ENCODE measurements at regions not wholly inside any gene's neighbourhood (a gene's known extent, or its start where the extent isn't known, plus 50 kb on each side); places are given as distances from the start of the nearest gene placed in this dataset.

- H3K9ac ChIP-seq (ENCODE audit: low read length): no peak overlapping the region
- H3K4me2 ChIP-seq (ENCODE audit: low read depth, low read length): no peak overlapping the region
- no peaks in the 10 kb centered on the region for H3K4me1 ChIP-seq (ENCODE audit: low read length)
- DNase-seq: no peak
- H3K9me3 ChIP-seq (replicated peaks; ENCODE audit: insufficient read depth, low read length): no peaks in the 10 kb centered on the region
- H3K27ac ChIP-seq (ENCODE audit: low read length): no peak overlapping the region
- H3F3A ChIP-seq (ENCODE audit: insufficient read depth, low read length): no peaks in the 10 kb centered on the region
- H3K9me2 ChIP-seq (replicated peaks; ENCODE audit: insufficient read depth, low read length): no peaks in the 10 kb centered on the region
- TF ChIP-seq CTCF (IDR thresholded peaks at IDR 0.05; ENCODE audit: low read length) (no peak), EZH2phosphoT487 (IDR thresholded peaks at IDR 0.05; ENCODE audit: low read length) (no peak), EZH2 (optimal IDR thresholded peaks at IDR 0.05; ENCODE audit: low read depth, low read length) (no peak)
- no peak overlapping the region for H2AFZ ChIP-seq (ENCODE audit: low read length)
- no peaks in the 10 kb centered on the region for H3K79me2 ChIP-seq (ENCODE audit: low read length)
- H3K4me3 ChIP-seq (ENCODE audit: low read length): no peak overlapping the region
- no peaks in the 10 kb centered on the region for H3K36me3 ChIP-seq (replicated peaks; ENCODE audit: insufficient read depth, low read length)
- no peaks in the 10 kb centered on the region for H3K27me3 ChIP-seq (replicated peaks; ENCODE audit: insufficient read depth, low read length)
- no peaks in the 10 kb centered on the region for H4K20me1 ChIP-seq (ENCODE audit: insufficient read depth, low read length)
Observed at GRCh38 chr15:39108021-39108420, 472.9 kb upstream of the THBS1 start.

- no peaks in the 10 kb centered on the region for H4K20me1 ChIP-seq (ENCODE audit: insufficient read depth, low read length)
- DNase-seq: no peak
- no peak overlapping the region for H2AFZ ChIP-seq (ENCODE audit: low read length)
- H3K9me3 ChIP-seq (replicated peaks; ENCODE audit: insufficient read depth, low read length): no peaks in the 10 kb centered on the region
- H3K9me2 ChIP-seq (replicated peaks; ENCODE audit: insufficient read depth, low read length): no peaks in the 10 kb centered on the region
- TF ChIP-seq EZH2 (optimal IDR thresholded peaks at IDR 0.05; ENCODE audit: low read depth, low read length) (no peak), CTCF (IDR thresholded peaks at IDR 0.05; ENCODE audit: low read length) (no peak), EZH2phosphoT487 (IDR thresholded peaks at IDR 0.05; ENCODE audit: low read length) (no peak)
- no peaks in the 10 kb centered on the region for H3F3A ChIP-seq (ENCODE audit: insufficient read depth, low read length)
- no peaks in the 10 kb centered on the region for H3K4me1 ChIP-seq (ENCODE audit: low read length)
- H3K4me3 ChIP-seq (ENCODE audit: low read length): no peak overlapping the region
- no peak overlapping the region for H3K9ac ChIP-seq (ENCODE audit: low read length)
- no peaks in the 10 kb centered on the region for H3K36me3 ChIP-seq (replicated peaks; ENCODE audit: insufficient read depth, low read length)
- H3K79me2 ChIP-seq (ENCODE audit: low read length): no peaks in the 10 kb centered on the region
- H3K27me3 ChIP-seq (replicated peaks; ENCODE audit: insufficient read depth, low read length): no peaks in the 10 kb centered on the region
- no peak overlapping the region for H3K27ac ChIP-seq (ENCODE audit: low read length)
- no peak overlapping the region for H3K4me2 ChIP-seq (ENCODE audit: low read depth, low read length)
Observed at GRCh38 chr15:39110336-39110735, 470.5 kb upstream of the THBS1 start.

DNA sequence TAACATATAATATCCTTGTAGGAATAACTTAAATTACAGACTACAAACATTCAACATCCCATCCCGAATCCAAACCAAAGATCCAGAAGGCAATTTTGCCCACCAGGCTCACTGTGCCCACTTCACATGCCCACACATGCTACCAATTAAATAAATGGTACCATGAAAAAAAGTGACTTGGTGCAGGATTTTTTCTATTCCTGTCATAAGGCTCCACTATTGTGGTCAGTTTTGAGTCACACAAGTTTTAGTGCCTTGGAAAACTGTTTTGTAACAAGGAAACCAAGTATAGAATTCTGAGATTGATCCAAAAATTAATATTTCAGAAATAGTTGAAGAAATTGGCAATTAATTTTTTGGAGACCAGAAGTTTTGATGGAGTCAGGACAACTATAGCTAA, 470.1 kb upstream of the THBS1 start:
- Histone ChIP-seq H3K9ac (ENCODE audit: low read length) (no peak overlapping the region), H3K4me1 (ENCODE audit: low read length) (no peaks in the 10 kb centered on the region), H3K36me3 (replicated peaks; ENCODE audit: insufficient read depth, low read length) (no peaks in the 10 kb centered on the region), H3K4me3 (ENCODE audit: low read length) (no peak overlapping the region), H3K9me3 (replicated peaks; ENCODE audit: insufficient read depth, low read length) (no peaks in the 10 kb centered on the region), H3K4me2 (ENCODE audit: low read depth, low read length) (no peak overlapping the region), H3F3A (ENCODE audit: insufficient read depth, low read length) (no peaks in the 10 kb centered on the region), H3K27me3 (replicated peaks; ENCODE audit: insufficient read depth, low read length) (no peaks in the 10 kb centered on the region), H2AFZ (ENCODE audit: low read length) (no peak overlapping the region), H3K9me2 (replicated peaks; ENCODE audit: insufficient read depth, low read length) (no peaks in the 10 kb centered on the region), H3K27ac (ENCODE audit: low read length) (no peak overlapping the region), H4K20me1 (ENCODE audit: insufficient read depth, low read length) (no peaks in the 10 kb centered on the region), H3K79me2 (ENCODE audit: low read length) (no peaks in the 10 kb centered on the region)
- TF ChIP-seq CTCF (IDR thresholded peaks at IDR 0.05; ENCODE audit: low read length) (no peak), EZH2phosphoT487 (IDR thresholded peaks at IDR 0.05; ENCODE audit: low read length) (no peak), EZH2 (optimal IDR thresholded peaks at IDR 0.05; ENCODE audit: low read depth, low read length) (no peak)
- DNase-seq: no peak

All from MM.1S (cell line).